Mucosa of rectum (tissue), 2 donors: ENCODE measurements at regions not wholly inside any gene's neighbourhood (a gene's known extent, or its start where the extent isn't known, plus 50 kb on each side); places are given as distances from the start of the nearest gene placed in this dataset.
"Not testable (repeated sequence)": the region's sequence is repeated elsewhere in the genome, so short reads cannot be mapped to it uniquely, and the experiment has no call there.

ENCODE experiments used
- H3K27ac ChIP-seq, 2 donors: one replicate each; pipeline ENCODE4 v1.7.0; 2013; ENCODE audit warnings: inconsistent platforms in 2 of 2, low read depth in 2 of 2, low read length in 2 of 2
- H3K27me3 ChIP-seq, 2 donors: one replicate each; pipeline ENCODE4 v1.7.0; 2013; ENCODE audit warnings: low read length in 2 of 2; ENCODE audit not compliant: control insufficient read depth in 2 of 2, insufficient read depth in 2 of 2
- H3K36me3 ChIP-seq, 2 donors: one replicate each; pipeline ENCODE4 v1.7.0; 2013; ENCODE audit warnings: low read length in 2 of 2; ENCODE audit not compliant: control insufficient read depth in 2 of 2, insufficient read depth in 2 of 2
- H3K4me1 ChIP-seq, 2 donors: one replicate each; pipeline ENCODE4 v1.7.0; 2013; ENCODE audit warnings: low read length in 2 of 2, mild to moderate bottlenecking in 1 of 2; ENCODE audit not compliant: control insufficient read depth in 2 of 2, insufficient read depth in 2 of 2
- H3K4me3 ChIP-seq, 2 donors: one replicate each; pipeline ENCODE4 v1.7.0; 2013; ENCODE audit warnings: low read length in 2 of 2
- H3K9ac ChIP-seq, 2 donors: one replicate each; pipeline ENCODE4 v1.7.0; 2013; ENCODE audit warnings: low read length in 2 of 2, low read depth in 1 of 2, mild to moderate bottlenecking in 1 of 2
- H3K9me3 ChIP-seq, 2 donors: one replicate each; pipeline ENCODE4 v1.7.0; 2013; ENCODE audit warnings: low read length in 2 of 2; ENCODE audit not compliant: control insufficient read depth in 2 of 2
- donor health status: healthy.
- donor health status: Normal muscosa, but diverticular disease.

GRCh38 chr2:82023710-82024109 is 1719.2 kb upstream of the LRRTM1 start:
- H3K27ac ChIP-seq, result no peak overlapping the region
- H3K4me3 ChIP-seq, result no peak overlapping the region
- H3K9ac ChIP-seq, result no peak overlapping the region
- H3K27me3 ChIP-seq, result no peaks in the 10 kb centered on the region
- no peaks in the 10 kb centered on the region for H3K9me3 ChIP-seq
- no peaks in the 10 kb centered on the region for H3K4me1 ChIP-seq
- H3K36me3 ChIP-seq, result no peaks in the 10 kb centered on the region

GRCh38 chr2:82013641-82014040 is 1709.1 kb upstream of the LRRTM1 start:
- no peaks in the 10 kb centered on the region for H3K4me1 ChIP-seq
- no peaks in the 10 kb centered on the region for H3K36me3 ChIP-seq

GRCh38 chr2:82007071-82007664 is 1702.6 kb upstream of the LRRTM1 start:
- Histone ChIP-seq H3K27ac (no peak overlapping the region), H3K9ac (no peak overlapping the region), H3K4me3 (no peak overlapping the region), H3K4me1 (no peaks in the 10 kb centered on the region), H3K36me3 (no peaks in the 10 kb centered on the region), H3K27me3 (no peaks in the 10 kb centered on the region), H3K9me3 (no peaks in the 10 kb centered on the region)

More at GRCh38 chr2:82013641-82014040, 1709.1 kb upstream of the LRRTM1 start:
- H3K9ac ChIP-seq, result no peak overlapping the region
- no peak overlapping the region for H3K4me3 ChIP-seq
- H3K27me3 ChIP-seq, result no peaks in the 10 kb centered on the region
- no peaks in the 10 kb centered on the region for H3K9me3 ChIP-seq
- H3K27ac ChIP-seq, result no peak overlapping the region

- H3K27ac ChIP-seq, H3K4me3 ChIP-seq, H3K9me3 ChIP-seq, H3K27me3 ChIP-seq, H3K9ac ChIP-seq, H3K36me3 ChIP-seq, H3K4me1 ChIP-seq: not testable (repeated sequence)
Observed at GRCh38 chr2:82005889-82006288, 1701.3 kb upstream of the LRRTM1 start.

GRCh38 chr2:82001614-82002013 is 1697.1 kb upstream of the LRRTM1 start:
- Histone ChIP-seq H3K4me1 (no peaks in the 10 kb centered on the region), H3K4me3 (no peak overlapping the region)

GRCh38 chr2:82000606-82001005 is 1696.1 kb upstream of the LRRTM1 start:
- H3K9ac ChIP-seq, result no peak overlapping the region
- H3K36me3 ChIP-seq, result no peaks in the 10 kb centered on the region
- no peak overlapping the region for H3K4me3 ChIP-seq
- H3K9me3 ChIP-seq, result no peaks in the 10 kb centered on the region
- H3K27me3 ChIP-seq, result no peaks in the 10 kb centered on the region
- H3K4me1 ChIP-seq, result no peaks in the 10 kb centered on the region
- H3K27ac ChIP-seq, result no peak overlapping the region

More at GRCh38 chr2:82001614-82002013, 1697.1 kb upstream of the LRRTM1 start:
- Histone ChIP-seq H3K9ac (no peak overlapping the region), H3K9me3 (no peaks in the 10 kb centered on the region), H3K27ac (no peak overlapping the region), H3K27me3 (no peaks in the 10 kb centered on the region), H3K36me3 (no peaks in the 10 kb centered on the region)

- no peaks in the 10 kb centered on the region for H3K4me1 ChIP-seq
- H3K27ac ChIP-seq, result no peak overlapping the region
- no peaks in the 10 kb centered on the region for H3K9me3 ChIP-seq
- H3K4me3 ChIP-seq, result no peak overlapping the region
- no peaks in the 10 kb centered on the region for H3K36me3 ChIP-seq
- H3K27me3 ChIP-seq, result no peaks in the 10 kb centered on the region
- H3K9ac ChIP-seq, result no peak overlapping the region
Observed at GRCh38 chr2:81996332-81996731, 1691.8 kb upstream of the LRRTM1 start.

GRCh38 chr2:81991282-81991681 is 1686.7 kb upstream of the LRRTM1 start:
- H3K27me3 ChIP-seq, result no peaks in the 10 kb centered on the region
- H3K9me3 ChIP-seq, result no peaks in the 10 kb centered on the region
- no peak overlapping the region for H3K4me3 ChIP-seq
- H3K27ac ChIP-seq, result no peak overlapping the region
- H3K9ac ChIP-seq, result no peak overlapping the region
- H3K36me3 ChIP-seq, result no peaks in the 10 kb centered on the region
- H3K4me1 ChIP-seq, result no peaks in the 10 kb centered on the region

- Histone ChIP-seq H3K9me3 (no peaks in the 10 kb centered on the region), H3K27me3 (no peaks in the 10 kb centered on the region), H3K36me3 (no peaks in the 10 kb centered on the region), H3K27ac (no peak overlapping the region), H3K9ac (no peak overlapping the region), H3K4me3 (no peak overlapping the region), H3K4me1 (no peaks in the 10 kb centered on the region)
Observed at GRCh38 chr2:81987370-81987769, 1682.8 kb upstream of the LRRTM1 start.

GRCh38 chr2:81984969-81985637 is 1680.6 kb upstream of the LRRTM1 start:
- no peaks in the 10 kb centered on the region for H3K27me3 ChIP-seq
- no peak overlapping the region for H3K27ac ChIP-seq
- no peaks in the 10 kb centered on the region for H3K4me1 ChIP-seq
- no peaks in the 10 kb centered on the region for H3K9me3 ChIP-seq
- H3K36me3 ChIP-seq, result no peaks in the 10 kb centered on the region
- no peak overlapping the region for H3K4me3 ChIP-seq
- no peak overlapping the region for H3K9ac ChIP-seq
